HEK293T (cell line): ENCODE measurements at regions not wholly inside any gene's neighbourhood (a gene's known extent, or its start where the extent isn't known, plus 50 kb on each side); places are given as distances from the start of the nearest gene placed in this dataset.

Experiments
- FOXA1 ChIP-seq: fragments of 450-650 bp; IDR thresholded peaks from 2 replicates; pipeline ENCODE4 v1.6.1; 2016; ENCODE audit warnings: mild to moderate bottlenecking
- FOXM1 ChIP-seq: fragments of 450-650 bp; IDR thresholded peaks from 2 replicates; pipeline ENCODE4 v1.6.1; 2017; ENCODE audit warnings: mild to moderate bottlenecking, borderline replicate concordance
- L3MBTL2 ChIP-seq: fragments of 450-650 bp; conservative IDR thresholded peaks from 2 replicates; pipeline ENCODE4 v1.6.1; 2016; ENCODE audit warnings: mild to moderate bottlenecking
- SP1 ChIP-seq: fragments of 450-650 bp; IDR thresholded peaks from 2 replicates; pipeline ENCODE4 v1.6.1; 2017

DNA sequence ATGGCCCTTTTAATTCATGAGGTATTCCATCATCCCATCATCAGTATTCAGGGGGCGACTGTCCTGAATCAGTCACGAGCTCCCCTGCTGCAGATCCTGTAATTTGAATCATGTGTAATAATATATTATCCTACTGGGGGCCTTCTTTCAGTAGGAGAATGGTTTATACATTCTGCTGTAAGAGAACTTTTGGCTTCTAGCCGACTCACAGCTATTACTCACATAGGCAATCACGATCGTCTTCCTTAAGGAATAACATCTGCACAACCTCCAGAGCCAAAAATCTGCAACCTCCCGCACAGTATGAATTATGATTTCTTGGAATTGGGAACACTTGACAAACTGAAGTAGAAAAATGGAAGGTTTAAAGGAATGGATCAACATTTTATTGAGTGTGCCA, 343.0 kb downstream of the USP25 start:
- TF ChIP-seq SP1 (no peak), L3MBTL2 (no peak), FOXA1 (no peak), FOXM1 (no peak)
